ENCODE measurements at regions not wholly inside any gene's neighbourhood (a gene's known extent, or its start where the extent isn't known, plus 50 kb on each side); places are given as distances from the start of the nearest gene placed in this dataset.

DNA sequence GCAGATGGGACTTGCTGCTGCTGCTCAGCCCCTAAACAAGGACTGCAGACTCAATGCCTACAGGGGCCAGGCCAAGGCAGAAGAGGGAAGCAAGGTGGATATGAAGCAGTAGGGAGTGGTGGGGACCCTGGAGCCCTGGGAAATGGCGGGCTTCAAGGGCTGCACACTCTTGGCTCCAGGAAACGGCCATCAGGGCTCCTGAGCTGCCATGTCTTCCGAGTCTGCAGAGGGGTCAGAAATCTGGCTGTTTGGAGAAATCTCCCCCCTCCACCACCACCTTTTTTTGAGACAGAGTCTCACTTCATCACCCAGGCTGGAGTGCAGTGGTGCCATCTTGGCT lies 169.1 kb downstream of the KATNIP start:
- no peak for TF ChIP-seq MXI1 (IDR thresholded peaks at IDR 0.05; ENCODE audit: borderline replicate concordance, low read depth, low read length)
- TF ChIP-seq, protein P1, sequence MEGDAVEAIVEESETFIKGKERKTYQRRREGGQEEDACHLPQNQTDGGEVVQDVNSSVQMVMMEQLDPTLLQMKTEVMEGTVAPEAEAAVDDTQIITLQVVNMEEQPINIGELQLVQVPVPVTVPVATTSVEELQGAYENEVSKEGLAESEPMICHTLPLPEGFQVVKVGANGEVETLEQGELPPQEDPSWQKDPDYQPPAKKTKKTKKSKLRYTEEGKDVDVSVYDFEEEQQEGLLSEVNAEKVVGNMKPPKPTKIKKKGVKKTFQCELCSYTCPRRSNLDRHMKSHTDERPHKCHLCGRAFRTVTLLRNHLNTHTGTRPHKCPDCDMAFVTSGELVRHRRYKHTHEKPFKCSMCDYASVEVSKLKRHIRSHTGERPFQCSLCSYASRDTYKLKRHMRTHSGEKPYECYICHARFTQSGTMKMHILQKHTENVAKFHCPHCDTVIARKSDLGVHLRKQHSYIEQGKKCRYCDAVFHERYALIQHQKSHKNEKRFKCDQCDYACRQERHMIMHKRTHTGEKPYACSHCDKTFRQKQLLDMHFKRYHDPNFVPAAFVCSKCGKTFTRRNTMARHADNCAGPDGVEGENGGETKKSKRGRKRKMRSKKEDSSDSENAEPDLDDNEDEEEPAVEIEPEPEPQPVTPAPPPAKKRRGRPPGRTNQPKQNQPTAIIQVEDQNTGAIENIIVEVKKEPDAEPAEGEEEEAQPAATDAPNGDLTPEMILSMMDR (conservative IDR thresholded peaks at IDR 0.05; ENCODE audit: low read depth, low read length) = no peak
- no peak for TF ChIP-seq RAD21 (IDR thresholded peaks at IDR 0.05; ENCODE audit: low read length)
- TF ChIP-seq POLR2A (IDR thresholded peaks at IDR 0.05; ENCODE audit: low read depth, low read length) = no peak
- TF ChIP-seq, protein P2, sequence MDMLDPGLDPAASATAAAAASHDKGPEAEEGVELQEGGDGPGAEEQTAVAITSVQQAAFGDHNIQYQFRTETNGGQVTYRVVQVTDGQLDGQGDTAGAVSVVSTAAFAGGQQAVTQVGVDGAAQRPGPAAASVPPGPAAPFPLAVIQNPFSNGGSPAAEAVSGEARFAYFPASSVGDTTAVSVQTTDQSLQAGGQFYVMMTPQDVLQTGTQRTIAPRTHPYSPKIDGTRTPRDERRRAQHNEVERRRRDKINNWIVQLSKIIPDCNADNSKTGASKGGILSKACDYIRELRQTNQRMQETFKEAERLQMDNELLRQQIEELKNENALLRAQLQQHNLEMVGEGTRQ (IDR thresholded peaks at IDR 0.05; ENCODE audit: low read depth, low read length) = no peak
- no peak for TF ChIP-seq RCOR1 (IDR thresholded peaks at IDR 0.05; ENCODE audit: insufficient replicate concordance, low read length)
- TF ChIP-seq CEBPB (IDR thresholded peaks at IDR 0.05; ENCODE audit: low read depth, low read length) = no peak
- no peak for TF ChIP-seq MAFK (IDR thresholded peaks at IDR 0.05; ENCODE audit: low read depth, low read length)
- TF ChIP-seq CHD1 (IDR thresholded peaks at IDR 0.05; ENCODE audit: low read depth, low read length) = no peak
- TF ChIP-seq BHLHE40 (IDR thresholded peaks at IDR 0.05; ENCODE audit: low read depth, low read length) = no peak
- TF ChIP-seq RFX5 (IDR thresholded peaks at IDR 0.05; ENCODE audit: low read depth, low read length) = no peak
- TF ChIP-seq, protein P3, sequence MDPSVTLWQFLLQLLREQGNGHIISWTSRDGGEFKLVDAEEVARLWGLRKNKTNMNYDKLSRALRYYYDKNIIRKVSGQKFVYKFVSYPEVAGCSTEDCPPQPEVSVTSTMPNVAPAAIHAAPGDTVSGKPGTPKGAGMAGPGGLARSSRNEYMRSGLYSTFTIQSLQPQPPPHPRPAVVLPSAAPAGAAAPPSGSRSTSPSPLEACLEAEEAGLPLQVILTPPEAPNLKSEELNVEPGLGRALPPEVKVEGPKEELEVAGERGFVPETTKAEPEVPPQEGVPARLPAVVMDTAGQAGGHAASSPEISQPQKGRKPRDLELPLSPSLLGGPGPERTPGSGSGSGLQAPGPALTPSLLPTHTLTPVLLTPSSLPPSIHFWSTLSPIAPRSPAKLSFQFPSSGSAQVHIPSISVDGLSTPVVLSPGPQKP (IDR thresholded peaks at IDR 0.05; ENCODE audit: borderline replicate concordance, low read depth, low read length) = no peak

Data from IMR-90 (cell line).